Colonic mucosa (tissue), 4 donors: ENCODE measurements at regions not wholly inside any gene's neighbourhood (a gene's known extent, or its start where the extent isn't known, plus 50 kb on each side); places are given as distances from the start of the nearest gene placed in this dataset.
"Not testable (repeated sequence)": the region's sequence is repeated elsewhere in the genome, so short reads cannot be mapped to it uniquely, and the experiment has no call there.

Experiments
- DNase-seq: peaks from one replicate; pipeline ENCODE4 v3.0.0-alpha.2; 2020
- H3K27ac ChIP-seq: fragments of 200-600 bp; one replicate; pipeline ENCODE4 v1.8.0; 2021
- H3K27me3 ChIP-seq: fragments of 200-600 bp; one replicate; pipeline ENCODE4 v1.8.0; 2021
- H3K36me3 ChIP-seq: fragments of 200-600 bp; one replicate; pipeline ENCODE4 v1.8.0; 2021
- H3K4me1 ChIP-seq: fragments of 200-600 bp; one replicate; pipeline ENCODE4 v1.8.0; 2021; ENCODE audit warnings: mild to moderate bottlenecking
- H3K4me3 ChIP-seq: fragments of 200-600 bp; one replicate; pipeline ENCODE4 v1.8.0; 2021
- H3K9ac ChIP-seq, 2 donors: one replicate each; pipeline ENCODE4 v1.7.0; 2013; ENCODE audit warnings: control low read depth in 2 of 2, low read depth in 2 of 2, low read length in 2 of 2
- H3K9me3 ChIP-seq: fragments of 200-600 bp; one replicate; pipeline ENCODE4 v1.8.0; 2021
- intact Hi-C: fragments of 100-400 bp; cut with DNase I; formaldehyde crosslinking; loops from one replicate; pipeline ENCODE4 v1.14.1; 2022
- TF ChIP-seq, protein P1 (sequence below): fragments of 200-600 bp; IDR thresholded peaks from one replicate; pipeline ENCODE4 v1.8.0; 2022; ENCODE audit warnings: antibody characterized with exemption, mild to moderate bottlenecking
- donor health status: healthy.
- donor health status: DM: no; HTN: no; CAD: no.
- donor health status: DM: no; HTN: no; CAD: no.

DNA sequence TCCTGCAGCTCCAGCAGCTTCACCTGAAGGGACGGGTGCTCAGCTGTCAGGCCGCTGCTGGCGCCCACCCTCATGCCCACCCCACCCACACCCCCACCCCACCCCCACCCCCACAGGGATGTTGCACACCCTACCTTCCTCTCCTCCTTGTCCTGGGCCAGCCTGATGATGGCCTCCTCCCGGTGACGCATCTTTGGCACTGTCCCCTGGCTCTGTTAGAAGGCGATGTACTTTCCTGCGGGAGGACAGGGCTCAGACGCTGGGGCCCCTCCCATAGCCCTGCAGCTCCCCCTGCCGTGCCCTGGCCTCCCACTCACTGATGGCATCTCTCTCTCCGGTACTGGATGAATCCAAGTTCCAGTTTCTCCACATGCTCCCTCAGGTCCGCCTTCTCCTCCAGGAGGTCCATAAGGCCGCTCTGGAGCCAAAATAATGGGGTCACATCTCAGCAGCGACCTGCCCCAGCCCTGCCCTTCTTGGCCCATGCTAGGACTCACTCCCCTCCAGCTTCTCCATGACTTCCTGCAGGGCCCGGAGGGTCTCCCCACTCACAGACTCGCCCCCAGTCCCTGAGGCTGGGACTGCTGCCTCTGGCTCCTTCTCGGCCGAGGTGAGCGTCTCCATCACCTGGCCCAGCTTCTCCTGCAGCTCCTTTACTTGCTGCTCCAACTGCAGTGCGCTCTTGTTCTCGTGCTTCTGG, 55.2 kb downstream of the GOLGA8B start:
- H3K9ac ChIP-seq, DNase-seq, H3K9me3 ChIP-seq, H3K36me3 ChIP-seq, intact Hi-C loops, H3K27me3 ChIP-seq, H3K4me1 ChIP-seq, H3K4me3 ChIP-seq, H3K27ac ChIP-seq: not testable (repeated sequence)

DNA sequence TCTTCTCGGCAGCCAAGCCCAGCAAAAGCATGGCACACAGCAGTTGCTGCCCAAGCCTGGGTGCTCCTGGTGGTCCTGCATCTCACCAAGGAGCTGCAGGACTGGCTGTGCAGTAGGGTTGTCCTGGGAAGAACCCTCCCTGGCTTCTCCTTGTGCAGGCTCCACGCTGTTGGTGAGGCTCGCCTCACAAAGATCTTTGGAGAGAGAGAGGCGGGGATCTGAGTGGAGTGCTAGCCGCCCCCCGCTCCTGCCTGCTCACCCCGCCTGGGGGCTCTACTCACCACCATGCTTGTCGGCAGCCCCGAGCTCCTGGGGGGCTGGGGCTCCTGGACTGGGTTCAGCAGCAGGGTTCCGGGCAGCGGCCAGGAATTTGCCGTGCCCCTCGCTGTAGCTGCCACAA, 55.8 kb downstream of the GOLGA8B start:
- H3K9ac ChIP-seq, H3K9me3 ChIP-seq, intact Hi-C loops, H3K27me3 ChIP-seq, H3K36me3 ChIP-seq, H3K27ac ChIP-seq, H3K4me1 ChIP-seq, H3K4me3 ChIP-seq, DNase-seq: not testable (repeated sequence)

DNA sequence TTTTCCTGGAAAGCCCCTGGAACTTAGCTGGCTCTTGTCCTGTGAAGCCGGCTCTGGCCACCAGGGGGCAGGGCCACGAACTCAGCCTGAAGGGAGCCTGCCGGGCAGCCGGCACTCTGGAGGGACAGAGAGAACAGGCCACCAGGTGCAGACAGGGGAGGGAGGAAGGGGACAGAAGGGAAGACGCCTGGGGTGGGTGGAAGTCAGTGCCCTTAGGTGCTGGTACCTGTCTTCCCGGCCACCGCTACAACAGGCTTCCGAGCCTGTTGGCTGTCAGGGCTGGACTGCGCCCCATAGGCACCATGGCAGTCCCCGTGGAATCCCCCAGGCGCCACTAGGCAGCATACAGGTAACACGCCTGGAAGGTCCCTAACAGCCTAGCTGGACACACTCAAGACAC, 59.6 kb downstream of the GOLGA8B start:
- H3K36me3 ChIP-seq, H3K9ac ChIP-seq, H3K27me3 ChIP-seq, H3K27ac ChIP-seq, intact Hi-C loops, DNase-seq, H3K9me3 ChIP-seq, H3K4me3 ChIP-seq, H3K4me1 ChIP-seq: not testable (repeated sequence)

DNA sequence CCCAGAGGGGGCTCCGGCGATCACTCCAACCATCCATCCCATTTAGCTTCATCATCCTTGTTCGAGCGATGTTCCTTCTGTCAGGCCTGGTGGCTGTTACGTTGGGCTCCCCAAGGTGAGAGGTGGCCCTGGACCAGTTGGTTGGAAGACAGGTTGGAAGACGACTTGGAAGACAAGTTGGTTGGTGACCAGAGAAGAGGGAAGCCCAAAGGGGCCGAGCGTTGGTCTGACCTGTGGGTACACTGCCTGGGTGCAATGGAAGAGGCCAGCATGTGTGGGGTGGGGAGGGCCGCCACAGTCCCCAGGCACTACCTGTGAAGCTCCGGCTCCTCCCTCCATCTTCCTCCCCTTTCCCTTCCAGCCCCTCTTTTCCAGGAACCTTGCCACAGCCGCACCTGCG, 60.9 kb downstream of the GOLGA8B start:
- H3K4me1 ChIP-seq, DNase-seq, H3K9ac ChIP-seq, H3K9me3 ChIP-seq, H3K36me3 ChIP-seq, H3K27me3 ChIP-seq, H3K4me3 ChIP-seq, H3K27ac ChIP-seq, intact Hi-C loops: not testable (repeated sequence)

DNA sequence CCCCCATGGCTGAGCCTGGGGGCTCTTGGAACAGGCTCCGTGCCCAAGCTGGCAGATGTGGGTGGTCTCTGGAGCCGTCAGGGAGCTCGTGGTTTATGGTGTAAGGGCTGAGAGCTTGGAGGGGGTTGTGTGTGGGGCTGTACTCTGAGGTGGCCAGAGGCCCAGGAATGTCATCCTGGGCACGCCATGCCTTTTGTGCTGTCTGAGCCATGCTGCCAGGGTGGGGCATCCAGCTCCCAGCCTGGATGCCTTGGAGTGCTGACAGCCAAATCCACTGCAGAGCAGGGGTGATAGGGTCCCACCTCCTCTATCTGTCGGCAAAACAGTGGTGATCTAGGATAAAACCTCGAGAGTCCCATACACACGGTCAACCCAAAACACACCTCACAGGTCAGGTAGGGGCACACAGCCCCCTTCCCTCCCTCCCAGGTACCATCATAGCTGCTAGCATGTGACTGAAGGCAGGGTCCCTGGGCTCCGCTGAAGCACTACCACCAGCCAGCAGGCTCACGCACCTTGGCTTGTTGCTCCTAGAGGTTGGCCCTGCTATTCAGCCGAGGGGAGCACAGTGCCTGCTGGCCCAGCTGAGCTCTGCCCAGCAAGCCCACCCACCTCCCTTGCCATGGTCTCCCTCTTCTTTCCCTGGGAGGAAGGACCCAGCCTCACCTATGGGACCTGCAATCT, 61.5 kb downstream of the GOLGA8B start:
- DNase-seq, H3K36me3 ChIP-seq, H3K27ac ChIP-seq, H3K4me3 ChIP-seq, intact Hi-C loops, H3K4me1 ChIP-seq, H3K9me3 ChIP-seq, H3K9ac ChIP-seq, H3K27me3 ChIP-seq: not testable (repeated sequence)

DNA sequence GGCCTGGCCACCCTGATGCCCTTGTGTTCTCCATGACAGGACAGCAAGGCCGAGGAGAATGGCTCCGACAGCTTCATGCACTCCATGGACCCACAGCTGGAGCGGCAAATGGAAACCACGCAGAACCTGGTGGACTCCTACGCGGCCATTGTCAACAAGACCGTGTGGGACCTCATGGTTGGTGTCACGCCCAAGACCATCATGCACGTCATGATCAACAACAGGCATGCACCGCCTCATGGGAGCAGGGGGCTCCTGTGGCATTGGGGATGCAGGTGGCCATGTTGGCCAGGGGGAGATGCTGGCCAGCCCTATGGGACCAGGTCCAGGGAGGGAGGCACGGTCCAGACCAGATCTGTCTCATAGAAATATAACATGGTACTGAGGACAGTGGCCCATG, 62.9 kb downstream of the GOLGA8B start:
- Histone ChIP-seq H3K27ac (no peak overlapping the region), H3K4me3 (no peak overlapping the region), H3K27me3 (no peaks in the 10 kb centered on the region), H3K9ac (no peak overlapping the region), H3K4me1 (no peaks in the 10 kb centered on the region), H3K9me3 (no peaks in the 10 kb centered on the region), H3K36me3 (no peaks in the 10 kb centered on the region)
- TF ChIP-seq, protein P1, sequence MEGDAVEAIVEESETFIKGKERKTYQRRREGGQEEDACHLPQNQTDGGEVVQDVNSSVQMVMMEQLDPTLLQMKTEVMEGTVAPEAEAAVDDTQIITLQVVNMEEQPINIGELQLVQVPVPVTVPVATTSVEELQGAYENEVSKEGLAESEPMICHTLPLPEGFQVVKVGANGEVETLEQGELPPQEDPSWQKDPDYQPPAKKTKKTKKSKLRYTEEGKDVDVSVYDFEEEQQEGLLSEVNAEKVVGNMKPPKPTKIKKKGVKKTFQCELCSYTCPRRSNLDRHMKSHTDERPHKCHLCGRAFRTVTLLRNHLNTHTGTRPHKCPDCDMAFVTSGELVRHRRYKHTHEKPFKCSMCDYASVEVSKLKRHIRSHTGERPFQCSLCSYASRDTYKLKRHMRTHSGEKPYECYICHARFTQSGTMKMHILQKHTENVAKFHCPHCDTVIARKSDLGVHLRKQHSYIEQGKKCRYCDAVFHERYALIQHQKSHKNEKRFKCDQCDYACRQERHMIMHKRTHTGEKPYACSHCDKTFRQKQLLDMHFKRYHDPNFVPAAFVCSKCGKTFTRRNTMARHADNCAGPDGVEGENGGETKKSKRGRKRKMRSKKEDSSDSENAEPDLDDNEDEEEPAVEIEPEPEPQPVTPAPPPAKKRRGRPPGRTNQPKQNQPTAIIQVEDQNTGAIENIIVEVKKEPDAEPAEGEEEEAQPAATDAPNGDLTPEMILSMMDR = no peak
- intact Hi-C loops = no loop called here
- no peak for DNase-seq

DNA sequence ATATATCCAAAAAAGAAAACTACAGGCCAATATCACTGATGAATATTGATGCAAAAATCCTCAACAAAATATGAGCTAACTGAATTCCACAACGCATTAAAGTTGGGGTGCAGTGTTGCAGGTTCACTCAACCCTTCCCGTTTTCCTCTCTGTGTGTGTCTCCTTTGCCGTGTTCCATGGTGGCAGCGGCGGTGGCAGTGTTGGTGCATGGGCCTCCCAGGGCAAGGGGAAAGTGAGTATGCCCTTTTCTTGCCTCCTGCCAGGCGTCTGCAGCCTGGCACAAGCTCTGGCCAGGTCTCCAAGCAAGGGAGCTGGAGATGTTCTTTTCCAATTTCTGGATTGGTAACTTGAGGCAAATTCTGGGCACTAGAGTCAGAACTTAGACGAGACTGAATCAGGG, 63.4 kb downstream of the GOLGA8B start:
- H3K27ac ChIP-seq, DNase-seq, intact Hi-C loops, H3K9ac ChIP-seq, H3K4me3 ChIP-seq, H3K4me1 ChIP-seq, H3K27me3 ChIP-seq, H3K9me3 ChIP-seq, H3K36me3 ChIP-seq: not testable (repeated sequence)

DNA sequence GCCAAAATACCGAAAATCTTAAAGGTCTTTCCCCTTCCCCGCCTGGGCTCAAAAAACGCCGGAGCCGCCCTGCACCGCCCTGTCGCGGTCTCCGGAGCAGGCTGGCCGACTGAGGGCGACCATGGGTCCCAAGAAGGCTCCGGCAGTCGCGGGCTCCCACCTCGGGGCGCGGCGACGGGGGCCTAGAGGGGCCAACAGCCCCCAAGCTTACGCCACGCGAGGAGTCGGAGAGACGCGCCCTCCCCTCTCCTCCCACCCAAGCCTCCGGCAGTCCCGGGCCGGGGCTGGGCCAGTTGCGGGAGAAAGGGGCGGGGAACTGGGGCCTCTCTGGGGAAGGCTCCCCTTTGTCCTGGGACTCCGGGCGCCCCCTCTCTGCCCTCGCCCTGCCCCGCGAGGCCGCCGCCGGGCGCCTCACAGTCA, 69.2 kb downstream of the GOLGA8B start:
- Histone ChIP-seq H3K27me3 (peaks cover 19% of the 10 kb centered on the region), H3K9ac (peak overlapping the region in 1 of 2 donors; percentile 43), H3K27ac (peak overlapping the region; percentile 23)

More for the DNA sequence above, 69.2 kb downstream of the GOLGA8B start:
- TF ChIP-seq, protein P1 = no peak
- Histone ChIP-seq H3K36me3 (no peaks in the 10 kb centered on the region), H3K4me3 (peak overlapping the region; percentile 55), H3K4me1 (no peaks in the 10 kb centered on the region), H3K9me3 (no peaks in the 10 kb centered on the region)
- DNase-seq = no peak
- intact Hi-C loops = loop anchor here (5.0 kb wide), 1 partner anchor 68 kb away; the partner anchor contains the start of gene GOLGA8B
